Esophagus (tissue), 2 donors: ENCODE measurements at regions not wholly inside any gene's neighbourhood (a gene's known extent, or its start where the extent isn't known, plus 50 kb on each side); places are given as distances from the start of the nearest gene placed in this dataset.

Experiments used
- H3K27ac ChIP-seq, 2 donors: one replicate each; pipeline ENCODE4 v1.5.1; 2013; ENCODE audit warnings: low read depth in 2 of 2, mild to moderate bottlenecking in 2 of 2, inconsistent platforms in 1 of 2, low read length in 1 of 2, moderate library complexity in 1 of 2
- H3K27me3 ChIP-seq, 2 donors: one replicate each; pipeline ENCODE4 v1.6.1; 2013; ENCODE audit warnings: low read length in 2 of 2, control low read depth in 1 of 2, mild to moderate bottlenecking in 1 of 2; ENCODE audit not compliant: insufficient read depth in 2 of 2, control insufficient read depth in 1 of 2
- H3K36me3 ChIP-seq, 2 donors: one replicate each; pipeline ENCODE4 v1.6.1; 2013; ENCODE audit warnings: low read length in 1 of 2; ENCODE audit not compliant: control insufficient read depth in 2 of 2, insufficient read depth in 2 of 2
- H3K4me1 ChIP-seq, 2 donors: one replicate each; pipeline ENCODE4 v1.6.1; 2013; ENCODE audit warnings: low read length in 1 of 2; ENCODE audit not compliant: control insufficient read depth in 2 of 2, insufficient read depth in 2 of 2
- H3K4me3 ChIP-seq, 2 donors: one replicate each; pipeline ENCODE4 v1.5.1; 2013; ENCODE audit warnings: low read length in 2 of 2, mild to moderate bottlenecking in 2 of 2, low read depth in 1 of 2, moderate library complexity in 1 of 2
- H3K9me3 ChIP-seq, 2 donors: one replicate each; pipeline ENCODE4 v1.6.1; 2013; ENCODE audit warnings: mild to moderate bottlenecking in 2 of 2, low read depth in 1 of 2, low read length in 1 of 2, moderate library complexity in 1 of 2; ENCODE audit not compliant: control insufficient read depth in 2 of 2, insufficient read depth in 1 of 2
- WGBS, 2 donors: extraction: QIAGEN DNeasy Blood & Tissue Kit; methylation state at CpG; one replicate each; pipeline ENCODE4 v1.1.7; 2013; 5-methylcytosine and 5-hydroxymethylcytosine counted together
- donor health status: healthy with polysubstance abuse.
- donor health status: Bipolar disorder and iron deficiency.

GRCh38 chr9:28435456-28435855 is 862.2 kb upstream of the C9orf72 start:
- Histone ChIP-seq H3K4me1 (no peaks in the 10 kb centered on the region), H3K36me3 (no peaks in the 10 kb centered on the region), H3K9me3 (no peaks in the 10 kb centered on the region), H3K27ac (no peak overlapping the region), H3K27me3 (no peaks in the 10 kb centered on the region), H3K4me3 (no peak overlapping the region)
- WGBS, 2 donors, result 51 to 54% methylated on average over 1 of the region's 1 CpG

- WGBS, 2 donors, result 84 to 85% methylated on average over 3 of the region's 3 CpGs
Measured at GRCh38 chr9:28439688-28440087, 866.4 kb upstream of the C9orf72 start.

GRCh38 chr9:28443461-28443860 is 870.2 kb upstream of the C9orf72 start:
- peaks cover 4% of the 10 kb centered on the region in 2 donors for H3K9me3 ChIP-seq
- H3K4me1 ChIP-seq, result no peaks in the 10 kb centered on the region
- no peaks in the 10 kb centered on the region for H3K27me3 ChIP-seq
- H3K27ac ChIP-seq, result no peak overlapping the region
- no peaks in the 10 kb centered on the region for H3K36me3 ChIP-seq
- 79 to 83% methylated on average over 4 of the region's 4 CpGs for WGBS, 2 donors
- H3K4me3 ChIP-seq, result no peak overlapping the region

More at GRCh38 chr9:28439688-28440087, 866.4 kb upstream of the C9orf72 start:
- Histone ChIP-seq H3K27me3 (no peaks in the 10 kb centered on the region), H3K9me3 (peaks cover 4% of the 10 kb centered on the region in 2 donors), H3K36me3 (no peaks in the 10 kb centered on the region), H3K4me1 (no peaks in the 10 kb centered on the region), H3K4me3 (no peak overlapping the region), H3K27ac (no peak overlapping the region)

GRCh38 chr9:28444637-28445036 is 871.4 kb upstream of the C9orf72 start:
- H3K4me1 ChIP-seq, result no peaks in the 10 kb centered on the region
- no peaks in the 10 kb centered on the region for H3K27me3 ChIP-seq
- peaks cover 4% of the 10 kb centered on the region in 2 donors for H3K9me3 ChIP-seq
- 89 to 98% methylated on average over 1 of the region's 1 CpG for WGBS, 2 donors
- no peak overlapping the region for H3K4me3 ChIP-seq
- no peak overlapping the region for H3K27ac ChIP-seq
- H3K36me3 ChIP-seq, result no peaks in the 10 kb centered on the region

- Histone ChIP-seq H3K36me3 (no peaks in the 10 kb centered on the region), H3K27ac (no peak overlapping the region), H3K9me3 (peaks cover 4% of the 10 kb centered on the region in 2 donors), H3K4me1 (no peaks in the 10 kb centered on the region), H3K27me3 (no peaks in the 10 kb centered on the region), H3K4me3 (no peak overlapping the region)
- 57 to 74% methylated on average over 1 of the region's 1 CpG for WGBS, 2 donors
Measured at GRCh38 chr9:28445211-28445610, 871.9 kb upstream of the C9orf72 start.

GRCh38 chr9:28453918-28454317 is 880.6 kb upstream of the C9orf72 start:
- no peaks in the 10 kb centered on the region for H3K4me1 ChIP-seq
- no peaks in the 10 kb centered on the region for H3K27me3 ChIP-seq
- H3K9me3 ChIP-seq, result no peaks in the 10 kb centered on the region
- H3K27ac ChIP-seq, result no peak overlapping the region
- no peak overlapping the region for H3K4me3 ChIP-seq
- no peaks in the 10 kb centered on the region for H3K36me3 ChIP-seq
- 82 to 86% methylated on average over 2 of the region's 2 CpGs for WGBS, 2 donors

GRCh38 chr9:28456861-28457260 is 883.6 kb upstream of the C9orf72 start:
- Histone ChIP-seq H3K36me3 (no peaks in the 10 kb centered on the region), H3K27me3 (no peaks in the 10 kb centered on the region), H3K4me3 (no peak overlapping the region), H3K27ac (no peak overlapping the region), H3K4me1 (no peaks in the 10 kb centered on the region), H3K9me3 (no peaks in the 10 kb centered on the region)

GRCh38 chr9:28464481-28465216 is 891.4 kb upstream of the C9orf72 start:
- Histone ChIP-seq H3K27ac (no peak overlapping the region), H3K9me3 (no peaks in the 10 kb centered on the region), H3K4me1 (no peaks in the 10 kb centered on the region), H3K4me3 (no peak overlapping the region), H3K36me3 (no peaks in the 10 kb centered on the region), H3K27me3 (no peaks in the 10 kb centered on the region)
- WGBS, 2 donors, result 82 to 85% methylated on average over 8 of the region's 8 CpGs

- H3K36me3 ChIP-seq, result no peaks in the 10 kb centered on the region
- H3K4me1 ChIP-seq, result no peaks in the 10 kb centered on the region
- no peaks in the 10 kb centered on the region for H3K9me3 ChIP-seq
- 54 to 68% methylated on average over 2 of the region's 2 CpGs for WGBS, 2 donors
- H3K27me3 ChIP-seq, result no peaks in the 10 kb centered on the region
- H3K27ac ChIP-seq, result no peak overlapping the region
- H3K4me3 ChIP-seq, result no peak overlapping the region
Measured at GRCh38 chr9:28471261-28471660, 898.0 kb upstream of the C9orf72 start.

- H3K27ac ChIP-seq, result no peak overlapping the region
- no peak overlapping the region for H3K4me3 ChIP-seq
- no peaks in the 10 kb centered on the region for H3K27me3 ChIP-seq
- H3K4me1 ChIP-seq, result no peaks in the 10 kb centered on the region
- no peaks in the 10 kb centered on the region for H3K9me3 ChIP-seq
- H3K36me3 ChIP-seq, result no peaks in the 10 kb centered on the region
- 70 to 74% methylated on average over 1 of the region's 1 CpG for WGBS, 2 donors
Measured at GRCh38 chr9:28487561-28487960, 914.3 kb upstream of the C9orf72 start.
